Esophagus muscularis mucosa (tissue), 4 donors: ENCODE measurements at regions not wholly inside any gene's neighbourhood (a gene's known extent, or its start where the extent isn't known, plus 50 kb on each side); places are given as distances from the start of the nearest gene placed in this dataset.

Source experiments
- EP300 ChIP-seq: sonication (generic); formaldehyde crosslinking; IDR thresholded peaks from one replicate; pipeline ENCODE4 v1.6.1; 2017; ENCODE audit warnings: antibody characterized with exemption
- POLR2A ChIP-seq: fragments of 450-650 bp; IDR thresholded peaks from one replicate; pipeline ENCODE4 v1.6.1; 2017; ENCODE audit warnings: antibody characterized with exemption, moderate library complexity, mild to moderate bottlenecking, low read depth
- POLR2AphosphoS5 ChIP-seq, 2 donors: sonication (generic); formaldehyde crosslinking; IDR thresholded peaks; one replicate each; pipeline ENCODE4 v1.6.1; 2017; ENCODE audit warnings: antibody characterized with exemption in 2 of 2
- TF ChIP-seq, protein P1 (sequence below), 3 experiments: fragments of 200-600 bp in 2 of 3; fragments of 450-650 bp in 1 of 3; sonication (generic) in 2 of 3; IDR thresholded peaks; one replicate each; pipeline ENCODE4 v1.5.1; 2017 to 2019; ENCODE audit warnings: antibody characterized with exemption in 3 of 3, mild to moderate bottlenecking in 2 of 3, moderate library complexity in 1 of 3

GRCh38 chr13:84607261-84608013 lies 725.2 kb upstream of the SLITRK1 start:
- TF ChIP-seq, protein P1, sequence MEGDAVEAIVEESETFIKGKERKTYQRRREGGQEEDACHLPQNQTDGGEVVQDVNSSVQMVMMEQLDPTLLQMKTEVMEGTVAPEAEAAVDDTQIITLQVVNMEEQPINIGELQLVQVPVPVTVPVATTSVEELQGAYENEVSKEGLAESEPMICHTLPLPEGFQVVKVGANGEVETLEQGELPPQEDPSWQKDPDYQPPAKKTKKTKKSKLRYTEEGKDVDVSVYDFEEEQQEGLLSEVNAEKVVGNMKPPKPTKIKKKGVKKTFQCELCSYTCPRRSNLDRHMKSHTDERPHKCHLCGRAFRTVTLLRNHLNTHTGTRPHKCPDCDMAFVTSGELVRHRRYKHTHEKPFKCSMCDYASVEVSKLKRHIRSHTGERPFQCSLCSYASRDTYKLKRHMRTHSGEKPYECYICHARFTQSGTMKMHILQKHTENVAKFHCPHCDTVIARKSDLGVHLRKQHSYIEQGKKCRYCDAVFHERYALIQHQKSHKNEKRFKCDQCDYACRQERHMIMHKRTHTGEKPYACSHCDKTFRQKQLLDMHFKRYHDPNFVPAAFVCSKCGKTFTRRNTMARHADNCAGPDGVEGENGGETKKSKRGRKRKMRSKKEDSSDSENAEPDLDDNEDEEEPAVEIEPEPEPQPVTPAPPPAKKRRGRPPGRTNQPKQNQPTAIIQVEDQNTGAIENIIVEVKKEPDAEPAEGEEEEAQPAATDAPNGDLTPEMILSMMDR (IDR thresholded peaks at IDR 0.05), result no peak
- no peak for TF ChIP-seq EP300
- no peak for TF ChIP-seq POLR2A
- TF ChIP-seq POLR2AphosphoS5 (IDR thresholded peaks at IDR 0.05), result no peak
